GM12878 (cell line): ENCODE measurements at regions not wholly inside any gene's neighbourhood (a gene's known extent, or its start where the extent isn't known, plus 50 kb on each side); places are given as distances from the start of the nearest gene placed in this dataset.

Experiments used
- ATAC-seq: fragments of 200-7000 bp; cut with Tn5 transposase; 3 replicates; pipeline ENCODE4 v1.9.1; 2020; ENCODE audit warnings: mild to moderate bottlenecking, moderate library complexity
- BruUV-seq: library from RNA; stranded (reverse); fragments of 400-500 nt; replicated peaks from 2 replicates; lab custom pipeline; 2021; lab: Mats Ljungman, UMichigan
- CTCF ChIA-PET: fragments of 300-600 bp; sonication (Branson Sonifier 250); formaldehyde crosslinking; extraction: SDS; loops from one replicate; lab custom pipeline; 2021; ENCODE audit warnings: inconsistent platforms; lab: Yijun Ruan, JAX
- POLR2A ChIA-PET: fragments of 350-600 bp; formaldehyde crosslinking; extraction: SDS; loops from one replicate; lab custom pipeline; 2021; ENCODE audit warnings: inconsistent platforms; lab: Charles Lee
- RAD21 ChIA-PET: fragments of 300-600 bp; sonication (Branson Sonifier 250); formaldehyde crosslinking; loops from one replicate; lab custom pipeline; 2023; ENCODE audit warnings: antibody characterized with exemption; ENCODE audit not compliant: unreplicated experiment; lab: Charles Lee
- SMC1A ChIA-PET: fragments of 300-600 bp; sonication (Branson Sonifier 250); formaldehyde crosslinking; loops from one replicate; lab custom pipeline; 2023; ENCODE audit not compliant: unreplicated experiment, uncharacterized antibody; lab: Charles Lee
- DNase-seq: peaks from one replicate; pipeline ENCODE4 v3.0.0-alpha.2; 2011; ENCODE audit warnings: low read depth, low spot score
- FAIRE-seq: peaks from 3 replicates; lab custom pipeline; 2011; peaks lifted over from hg19 to GRCh38; lab: Jason Lieb, UNC
- H2AFZ ChIP-seq: 2 replicates; pipeline ENCODE4 v1.6.0; 2011; ENCODE audit warnings: low read depth, low read length, control low read depth; ENCODE audit not compliant: control insufficient read depth
- H3K27ac ChIP-seq: 2 replicates; pipeline ENCODE4 v1.5.1; 2011; ENCODE audit warnings: control low read depth; ENCODE audit not compliant: control insufficient read depth, insufficient read depth
- H3K27me3 ChIP-seq, 2 experiments: replicated peaks in 1 of 2; 2 replicates each; pipeline versions ENCODE4 v1.6.0 to v1.6.1; 2011; ENCODE audit warnings: low read length in 1 of 2; ENCODE audit not compliant: control insufficient read depth in 2 of 2, insufficient read depth in 2 of 2
- H3K36me3 ChIP-seq, 2 experiments: 2 replicates each; pipeline ENCODE4 v1.5.1; 2011; ENCODE audit warnings: low read length in 1 of 2; ENCODE audit not compliant: control insufficient read depth in 2 of 2, insufficient read depth in 2 of 2
- H3K4me1 ChIP-seq: 2 replicates; pipeline ENCODE4 v1.6.1; 2011; ENCODE audit warnings: mild to moderate bottlenecking, low read length, moderate library complexity, mixed read lengths; ENCODE audit not compliant: control insufficient read depth, insufficient read depth
- H3K4me2 ChIP-seq: 2 replicates; pipeline ENCODE4 v1.6.0; 2011; ENCODE audit warnings: control low read depth; ENCODE audit not compliant: control insufficient read depth, insufficient read depth
- H3K4me3 ChIP-seq: fragments of 200-600 bp; sonication (generic); 2 replicates; pipeline ENCODE4 v1.5.1; 2016
- H3K79me2 ChIP-seq: 2 replicates; pipeline ENCODE4 v1.6.0; 2011; ENCODE audit warnings: low read length; ENCODE audit not compliant: control insufficient read depth, insufficient read depth
- H3K9ac ChIP-seq: 2 replicates; pipeline ENCODE4 v1.8.0; 2011; ENCODE audit warnings: low read length, control low read depth, mixed read lengths; ENCODE audit not compliant: control insufficient read depth, insufficient read depth
- H3K9me3 ChIP-seq: replicated peaks from 3 replicates; pipeline ENCODE4 v1.5.1; 2011; ENCODE audit warnings: mild to moderate bottlenecking, low read length; ENCODE audit not compliant: control insufficient read depth, insufficient read depth
- H4K20me1 ChIP-seq: 2 replicates; pipeline ENCODE4 v1.6.0; 2011; ENCODE audit not compliant: control insufficient read depth, insufficient read depth
- BACH1 ChIP-seq: fragments of 450-650 bp; IDR thresholded peaks from 2 replicates; pipeline ENCODE4 v1.6.1; 2017; ENCODE audit warnings: mild to moderate bottlenecking, borderline replicate concordance
- BCLAF1 ChIP-seq: fragments of 450-650 bp; IDR thresholded peaks from 2 replicates; pipeline ENCODE4 v1.6.1; 2017; ENCODE audit warnings: antibody characterized with exemption, mild to moderate bottlenecking, moderate library complexity
- BMI1 ChIP-seq: fragments of 450-650 bp; IDR thresholded peaks from 2 replicates; pipeline ENCODE4 v1.6.1; 2016; ENCODE audit warnings: mild to moderate bottlenecking, moderate library complexity, borderline replicate concordance
- CHD4 ChIP-seq: fragments of 200-600 bp; sonication (generic); IDR thresholded peaks from 2 replicates; pipeline ENCODE4 v1.6.1; 2016; ENCODE audit warnings: mild to moderate bottlenecking
- IRF3 ChIP-seq: fragments of 450-650 bp; IDR thresholded peaks from 2 replicates; pipeline ENCODE4 v1.6.1; 2014; ENCODE audit warnings: mild to moderate bottlenecking
- NRF1 ChIP-seq: conservative IDR thresholded peaks from 2 replicates; pipeline ENCODE4 v1.6.1; 2011; ENCODE audit warnings: mild to moderate bottlenecking, low read depth, low read length, improper control_type of control experiment
- PAX8 ChIP-seq: fragments of 450-650 bp; IDR thresholded peaks from 2 replicates; pipeline ENCODE4 v1.6.1; 2017; ENCODE audit warnings: mild to moderate bottlenecking, moderate library complexity
- RAD21 ChIP-seq: IDR thresholded peaks from 2 replicates; pipeline ENCODE4 v1.6.1; 2011; ENCODE audit warnings: mild to moderate bottlenecking, low read depth, low read length, moderate library complexity; ENCODE audit not compliant: insufficient read depth
- RFX5 ChIP-seq: IDR thresholded peaks from 2 replicates; pipeline ENCODE4 v1.6.1; 2011; ENCODE audit warnings: low read depth, low read length, improper control_type of control experiment
- SIN3A ChIP-seq: IDR thresholded peaks from 2 replicates; pipeline ENCODE4 v1.6.1; 2012; ENCODE audit warnings: low read depth, low read length, improper control_type of control experiment
- SREBF2 ChIP-seq: IDR thresholded peaks from 2 replicates; pipeline ENCODE4 v1.6.1; 2012; ENCODE audit warnings: mild to moderate bottlenecking, low read length
- TARDBP ChIP-seq: IDR thresholded peaks from 2 replicates; pipeline ENCODE4 v1.6.1; 2016; ENCODE audit warnings: borderline replicate concordance
- WRNIP1 ChIP-seq: IDR thresholded peaks from 2 replicates; pipeline ENCODE4 v1.6.1; 2011; ENCODE audit warnings: low read depth, low read length, improper control_type of control experiment, borderline replicate concordance
- ZBTB40 ChIP-seq: fragments of 450-650 bp; IDR thresholded peaks from 2 replicates; pipeline ENCODE4 v1.6.1; 2016; ENCODE audit warnings: mild to moderate bottlenecking, moderate library complexity, borderline replicate concordance
- ZNF622 ChIP-seq: fragments of 450-650 bp; IDR thresholded peaks from 2 replicates; pipeline ENCODE4 v1.6.1; 2017; ENCODE audit warnings: mild to moderate bottlenecking, inconsistent platforms
- WGBS: methylation state at CpG from one replicate; pipeline ENCODE4 v1.1.6; 2016; ENCODE audit warnings: low lambda C conversion rate; ENCODE audit not compliant: insufficient replicate concordance, insufficient coverage; ENCODE audit errors: missing lambda C conversion rate; 5-methylcytosine and 5-hydroxymethylcytosine counted together
- in situ Hi-C: fragments of 300-500 bp; cut with MboI; formaldehyde crosslinking; loops from 9 replicates; pipeline ENCODE4 v1.14.3; 2018; ENCODE audit warnings: mixed read lengths
- intact Hi-C: fragments of 100-400 bp; cut with micrococcal nuclease; formaldehyde crosslinking; loops from one replicate; pipeline ENCODE4 v1.14.2; 2022; ENCODE audit not compliant: unreplicated experiment

- POLR2A ChIA-PET: no interaction called here
- Histone ChIP-seq H3K36me3 (no peaks in the 10 kb centered on the region), H3K9ac (no peak overlapping the region), H3K4me3 (no peak overlapping the region), H3K9me3 (no peaks in the 10 kb centered on the region), H3K27ac (no peak overlapping the region), H3K79me2 (no peaks in the 10 kb centered on the region), H2AFZ (no peak overlapping the region), H3K4me2 (no peak overlapping the region), H4K20me1 (no peaks in the 10 kb centered on the region), H3K4me1 (no peaks in the 10 kb centered on the region), H3K27me3 (no peaks in the 10 kb centered on the region)
- ATAC-seq (no peak), DNase-seq (no peak), FAIRE-seq (no peak)
- in situ Hi-C loops (loop anchor here (5.0 kb wide), 1 partner anchor 183 kb away; no protein-coding TSS in a partner anchor), intact Hi-C loops (loop anchor here (5.0 to 10.0 kb wide), 2 partner anchors 58 to 105 kb away; partner anchors contain the start of gene WAPL)
- BruUV-seq: no TSS peak
- SMC1A ChIA-PET: interaction anchor here (0.7 to 1.3 kb wide), 4 partner anchors 180 to 202 kb away, joined by 3 to 4 read pairs (median 3); no protein-coding TSS in a partner anchor
- 42% methylated on average over 5 of the region's 5 CpGs for WGBS
- RAD21 ChIA-PET: interaction anchor here (1.1 to 2.0 kb wide), 2 partner anchors 138 to 181 kb away, joined by 4 to 11 read pairs; no protein-coding TSS in a partner anchor
- CTCF ChIA-PET: interaction anchor here (0.6 to 3.1 kb wide), 6 partner anchors 66 to 447 kb away, joined by 3 to 21 read pairs (median 4); no protein-coding TSS in a partner anchor
- TF ChIP-seq IRF3 (no peak), SREBF2 (no peak), RAD21 (no peak), BMI1 (no peak), RFX5 (no peak), NRF1 (no peak), SIN3A (no peak), ZBTB40 (no peak), PAX8 (no peak), BCLAF1 (no peak), WRNIP1 (no peak), ZNF622 (no peak), CHD4 (no peak), TARDBP (no peak), BACH1 (no peak)
Observed at GRCh38 chr10:86579883-86580520, 58.4 kb upstream of the WAPL start.
